GM19025 (cell line): ENCODE measurements at regions not wholly inside any gene's neighbourhood (a gene's known extent, or its start where the extent isn't known, plus 50 kb on each side); places are given as distances from the start of the nearest gene placed in this dataset.
"Not testable (repeated sequence)": the region's sequence is repeated elsewhere in the genome, so short reads cannot be mapped to it uniquely, and the experiment has no call there.

Source experiments
- ATAC-seq: cut with Tn5 transposase; IDR thresholded peaks from one replicate; pipeline ENCODE4 v1.9.1; 2021; ENCODE audit warnings: mild to moderate bottlenecking, low read depth, moderate library complexity; ENCODE audit not compliant: unreplicated experiment

- not testable (repeated sequence) for ATAC-seq
Observed at GRCh38 chr6:86489042-86489441, 448.3 kb upstream of the HTR1E start.

- no peak for ATAC-seq
Observed at GRCh38 chr6:86487660-86488221, 449.6 kb upstream of the HTR1E start.

GRCh38 chr6:86478316-86478715, 459.0 kb upstream of the HTR1E start:
- ATAC-seq: not testable (repeated sequence)

DNA sequence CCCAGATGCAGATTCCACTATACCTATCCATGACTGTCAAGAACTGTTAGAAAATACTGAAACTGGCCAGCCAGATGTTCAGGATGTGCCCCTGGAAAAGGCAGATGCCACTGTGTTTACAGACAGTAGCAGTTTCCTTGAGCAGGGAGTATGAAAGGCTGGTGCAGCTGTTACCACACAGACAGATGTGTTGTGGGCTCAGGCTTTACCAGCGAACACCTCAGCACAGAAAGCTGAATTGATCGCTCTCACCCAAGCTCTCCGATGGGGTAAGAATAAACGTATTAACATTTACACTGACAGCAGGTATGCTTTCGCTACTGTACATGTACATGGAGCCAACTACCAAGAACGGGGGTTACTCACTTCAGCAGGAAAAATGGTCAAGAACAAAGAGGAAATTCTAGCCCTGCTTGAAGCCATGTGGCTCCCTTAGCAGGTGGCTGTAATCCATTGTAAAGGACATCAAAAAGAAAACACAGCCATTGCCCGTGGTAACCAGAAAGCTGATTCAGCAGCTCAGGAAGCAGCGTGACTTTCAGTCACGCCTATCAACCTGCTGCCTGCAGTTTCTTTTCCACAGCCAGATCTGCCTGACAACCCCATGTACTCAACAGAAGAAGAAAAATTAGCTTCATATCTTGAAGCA, 459.7 kb upstream of the HTR1E start:
- ATAC-seq: no peak

- no peak for ATAC-seq
Observed at GRCh38 chr6:86476311-86476710, 461.0 kb upstream of the HTR1E start.

- ATAC-seq: no peak
Observed at GRCh38 chr6:86474081-86474480, 463.2 kb upstream of the HTR1E start.

- ATAC-seq: no peak
Observed at GRCh38 chr6:86471791-86472190, 465.5 kb upstream of the HTR1E start.

DNA sequence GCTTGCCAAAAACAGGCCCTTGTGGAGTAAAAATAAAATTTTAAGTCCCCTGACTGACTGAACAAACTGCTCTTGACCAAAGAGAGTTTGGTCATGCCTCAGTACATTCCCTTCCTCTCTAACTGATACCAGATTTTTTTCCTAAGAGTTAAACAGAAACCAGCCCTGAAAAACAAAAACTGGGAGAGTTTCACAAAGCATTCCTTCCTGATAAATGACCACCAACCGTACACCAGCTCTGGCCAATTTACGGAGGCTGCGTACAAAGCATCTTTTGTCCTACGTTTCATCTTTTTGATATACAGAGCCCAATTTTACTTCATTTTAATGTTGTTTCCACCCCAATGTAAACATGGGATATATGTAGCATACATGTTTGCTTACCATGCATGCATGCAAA, 477.4 kb upstream of the HTR1E start:
- ATAC-seq: no peak

DNA sequence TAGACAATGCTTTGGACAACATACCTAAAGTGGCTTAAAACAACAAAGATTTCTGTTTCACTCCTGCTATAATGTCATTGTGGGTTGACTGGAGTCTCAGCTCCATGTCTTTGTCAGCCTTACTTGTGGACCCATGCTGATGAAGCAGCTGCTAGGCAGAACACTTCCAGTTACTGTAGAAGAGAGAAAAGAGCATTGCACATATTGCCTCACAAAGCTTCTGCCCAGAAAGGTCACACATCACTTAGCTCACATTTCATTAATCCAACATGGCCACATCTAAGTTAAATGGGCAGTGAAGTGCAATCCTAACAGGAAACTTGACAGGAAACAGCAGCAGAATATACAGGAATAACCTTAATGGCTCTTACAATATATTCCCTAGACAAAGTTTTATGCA, 480.5 kb upstream of the HTR1E start:
- ATAC-seq: no peak

DNA sequence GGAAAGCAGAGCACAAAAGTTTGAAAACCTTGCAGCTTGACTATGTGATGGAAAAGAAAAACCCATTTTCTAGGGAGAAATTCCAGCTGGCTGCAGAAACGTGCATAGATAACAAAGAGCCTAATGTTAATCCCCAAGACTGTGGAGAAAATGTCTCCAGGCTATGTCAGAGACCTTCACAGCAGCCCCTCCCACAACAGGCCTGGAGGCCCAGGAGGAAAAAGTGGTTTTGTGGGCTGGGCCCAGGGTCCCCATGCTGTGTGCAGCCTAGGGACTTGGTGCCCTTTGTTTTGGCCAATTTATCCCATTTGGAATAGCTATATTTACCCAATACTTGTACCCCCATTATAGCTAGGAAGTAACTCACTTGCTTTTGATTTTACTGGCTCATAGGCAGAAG, 484.1 kb upstream of the HTR1E start:
- ATAC-seq: no peak

DNA sequence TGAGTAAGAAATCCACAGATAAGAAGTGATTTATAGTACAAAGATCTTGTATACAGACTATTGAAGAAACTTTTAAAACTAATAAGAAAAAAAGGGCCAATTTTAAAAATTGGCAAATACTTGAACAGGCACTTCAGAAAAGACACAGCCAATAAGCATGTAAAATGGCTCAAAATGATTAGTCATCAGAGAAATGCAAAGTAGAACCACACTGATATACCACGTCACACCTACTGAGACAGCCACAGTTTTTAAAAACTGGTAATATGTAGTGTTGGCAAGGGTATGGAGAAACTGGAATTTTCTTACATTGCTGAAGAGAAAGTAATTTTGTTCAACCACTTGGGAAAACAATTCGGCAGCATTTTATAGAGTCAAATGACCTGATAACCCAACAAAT, 488.9 kb upstream of the HTR1E start:
- no peak for ATAC-seq

DNA sequence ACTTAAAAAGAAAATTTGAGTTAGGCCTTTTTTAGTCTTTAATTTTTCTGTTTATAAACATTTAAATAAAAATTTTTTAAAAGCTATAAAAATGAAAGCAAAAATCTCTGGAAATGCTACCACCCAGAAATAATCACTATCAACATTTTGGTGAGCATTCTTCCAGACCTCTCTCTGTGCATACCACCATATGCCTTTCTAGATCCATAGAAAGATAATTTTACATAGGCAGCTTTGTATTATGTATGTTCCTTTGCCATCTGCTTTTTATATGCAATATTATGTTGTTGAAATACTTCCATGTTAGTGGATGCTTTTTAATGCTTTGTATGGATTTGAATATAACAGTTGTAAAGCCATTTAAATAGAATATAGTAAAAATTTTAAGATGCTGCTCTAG, 496.7 kb upstream of the HTR1E start:
- ATAC-seq: no peak

DNA sequence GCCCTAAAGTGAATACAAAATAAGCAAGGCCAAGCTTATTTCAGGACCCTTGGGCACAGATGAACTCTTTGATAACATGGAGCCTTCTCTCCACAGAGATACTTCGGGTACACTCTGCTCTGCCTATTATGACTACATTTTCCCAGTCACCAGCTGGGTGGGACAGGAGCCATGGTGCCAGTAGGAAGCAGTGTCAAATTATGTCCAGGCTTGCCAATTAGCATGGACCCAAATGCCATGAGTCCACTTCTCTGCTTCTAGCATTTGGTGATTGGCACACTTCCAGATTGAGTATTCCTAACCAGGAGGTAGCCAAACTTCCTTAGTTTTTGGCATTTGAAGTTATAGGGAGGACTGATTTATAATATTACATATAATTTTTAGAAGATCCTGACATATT, 513.8 kb upstream of the HTR1E start:
- ATAC-seq: no peak

GRCh38 chr6:86412057-86412456, 525.3 kb upstream of the HTR1E start:
- ATAC-seq: no peak

DNA sequence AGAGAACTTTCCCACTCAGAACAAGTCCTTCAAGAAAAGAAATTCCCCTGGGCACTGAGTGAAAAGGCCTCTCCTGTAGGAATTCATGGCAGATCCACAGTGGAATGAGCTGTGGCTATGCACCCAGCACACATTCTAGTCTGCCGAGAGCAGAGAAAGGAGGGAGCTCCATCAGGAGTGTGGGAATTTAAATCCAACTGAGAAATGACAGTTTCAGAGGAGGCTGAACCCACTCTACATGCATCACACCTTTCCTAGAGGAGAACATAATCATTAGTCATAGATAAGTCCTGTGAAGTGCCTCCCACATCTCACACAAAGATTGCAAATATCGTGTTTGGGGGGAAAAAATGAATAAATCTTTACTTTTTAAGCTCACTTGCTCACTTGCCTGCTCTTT, 530.2 kb upstream of the HTR1E start:
- no peak for ATAC-seq

- not testable (repeated sequence) for ATAC-seq
Observed at GRCh38 chr6:86392850-86393249, 544.5 kb upstream of the HTR1E start.

- ATAC-seq: no peak
Observed at GRCh38 chr6:86380571-86381125, 556.7 kb upstream of the HTR1E start.

DNA sequence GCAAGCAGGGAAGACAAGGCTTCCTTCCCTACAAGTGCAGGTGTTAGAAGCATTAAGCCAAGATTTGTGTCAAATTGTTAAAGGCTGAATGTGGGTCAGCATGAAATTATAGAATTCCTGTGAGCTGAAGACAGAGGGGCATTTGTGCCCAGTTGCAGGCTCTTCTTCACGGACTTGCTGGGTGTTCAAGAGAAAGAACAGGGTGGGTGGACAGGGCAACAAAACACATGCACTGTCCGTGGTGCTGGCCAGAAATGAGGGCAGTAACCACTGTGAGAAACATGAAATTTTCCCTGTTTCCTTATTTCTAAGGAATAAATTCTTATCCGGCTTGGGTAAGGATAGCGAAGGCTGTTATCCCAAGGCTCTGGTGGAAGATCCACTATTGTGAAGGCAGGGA, 579.5 kb upstream of the HTR1E start:
- no peak for ATAC-seq

- ATAC-seq: no peak
Observed at GRCh38 chr6:86355271-86355670, 582.1 kb upstream of the HTR1E start.

DNA sequence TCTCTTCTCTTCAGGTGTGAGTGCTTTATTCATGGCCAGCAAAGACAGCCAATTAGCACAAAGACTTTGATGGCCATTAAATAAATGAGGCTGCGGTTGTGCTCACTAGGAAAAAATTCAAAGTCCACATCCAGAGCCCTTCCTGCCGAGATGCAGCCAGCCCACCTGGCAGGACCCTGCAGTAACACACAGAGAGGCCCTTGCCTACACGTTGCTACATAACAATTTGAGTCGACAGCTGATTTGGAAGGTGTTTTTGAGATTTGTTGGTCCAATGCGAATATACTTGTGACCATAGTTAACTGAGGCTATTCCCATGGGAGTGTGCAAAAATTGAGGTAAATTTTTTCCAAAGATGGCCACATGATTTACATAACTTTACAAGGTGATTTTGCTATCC, 605.4 kb upstream of the HTR1E start:
- ATAC-seq: no peak

GRCh38 chr6:86331265-86331840, 606.0 kb upstream of the HTR1E start:
- no peak for ATAC-seq

GRCh38 chr6:86306210-86306609, 631.1 kb upstream of the HTR1E start:
- ATAC-seq: no peak
